Vagina (tissue), 2 donors: ENCODE measurements at regions not wholly inside any gene's neighbourhood (a gene's known extent, or its start where the extent isn't known, plus 50 kb on each side); places are given as distances from the start of the nearest gene placed in this dataset.

Experiments
- POLR2AphosphoS5 ChIP-seq, 2 donors: sonication (generic); formaldehyde crosslinking; IDR thresholded peaks; one replicate each; pipeline ENCODE4 v1.9.0; 2017; ENCODE audit warnings: antibody characterized with exemption in 2 of 2, mild to moderate bottlenecking in 2 of 2, low read depth in 1 of 2; ENCODE audit not compliant: insufficient read depth in 1 of 2
- TF ChIP-seq, protein P1 (sequence below), 3 experiments: fragments of 450-650 bp in 2 of 3; fragments of 200-600 bp in 1 of 3; sonication (generic) in 1 of 3; IDR thresholded peaks; one replicate each; pipeline ENCODE4 v1.5.1; 2017 to 2019; ENCODE audit warnings: antibody characterized with exemption in 3 of 3, mild to moderate bottlenecking in 2 of 3, moderate library complexity in 2 of 3

DNA sequence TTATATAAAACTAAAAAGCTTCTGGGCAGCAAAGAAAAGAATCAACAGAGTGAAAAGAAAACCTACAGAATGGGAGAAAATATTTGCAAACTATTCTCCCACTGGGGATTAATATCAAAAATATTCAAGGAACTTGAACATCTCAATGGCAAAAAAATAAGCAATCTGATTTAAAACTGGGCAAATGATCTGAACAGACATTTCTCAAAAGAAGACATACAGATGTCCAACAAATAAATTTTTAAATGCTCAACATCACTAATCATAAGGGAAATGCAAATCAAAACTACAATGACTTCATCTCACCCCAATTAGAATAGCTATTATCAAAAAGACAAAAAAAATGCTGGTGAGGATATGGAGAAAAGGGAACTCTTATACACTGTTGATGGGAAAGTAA is 57.2 kb upstream of the SSBP2 start:
- no peak for TF ChIP-seq POLR2AphosphoS5 (IDR thresholded peaks at IDR 0.05; ENCODE audit: insufficient read depth in 1 of 2, low read depth in 1 of 2)
- TF ChIP-seq, protein P1, sequence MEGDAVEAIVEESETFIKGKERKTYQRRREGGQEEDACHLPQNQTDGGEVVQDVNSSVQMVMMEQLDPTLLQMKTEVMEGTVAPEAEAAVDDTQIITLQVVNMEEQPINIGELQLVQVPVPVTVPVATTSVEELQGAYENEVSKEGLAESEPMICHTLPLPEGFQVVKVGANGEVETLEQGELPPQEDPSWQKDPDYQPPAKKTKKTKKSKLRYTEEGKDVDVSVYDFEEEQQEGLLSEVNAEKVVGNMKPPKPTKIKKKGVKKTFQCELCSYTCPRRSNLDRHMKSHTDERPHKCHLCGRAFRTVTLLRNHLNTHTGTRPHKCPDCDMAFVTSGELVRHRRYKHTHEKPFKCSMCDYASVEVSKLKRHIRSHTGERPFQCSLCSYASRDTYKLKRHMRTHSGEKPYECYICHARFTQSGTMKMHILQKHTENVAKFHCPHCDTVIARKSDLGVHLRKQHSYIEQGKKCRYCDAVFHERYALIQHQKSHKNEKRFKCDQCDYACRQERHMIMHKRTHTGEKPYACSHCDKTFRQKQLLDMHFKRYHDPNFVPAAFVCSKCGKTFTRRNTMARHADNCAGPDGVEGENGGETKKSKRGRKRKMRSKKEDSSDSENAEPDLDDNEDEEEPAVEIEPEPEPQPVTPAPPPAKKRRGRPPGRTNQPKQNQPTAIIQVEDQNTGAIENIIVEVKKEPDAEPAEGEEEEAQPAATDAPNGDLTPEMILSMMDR (IDR thresholded peaks at IDR 0.05) = no peak
